ENCODE measurements at regions not wholly inside any gene's neighbourhood (a gene's known extent, or its start where the extent isn't known, plus 50 kb on each side); places are given as distances from the start of the nearest gene placed in this dataset.
A peak's percentile ranks its signal among the peaks of the same experiment; 100 is the strongest.

- no peak for DNase-seq
These were observed 417.1 kb downstream of the DMRTA1 start for GRCh38 chr9:22863736-22864135.

GRCh38 chr9:22893196-22893843 lies 446.7 kb downstream of the DMRTA1 start:
- H3K4me3 ChIP-seq: no peak overlapping the region
- H3K36me3 ChIP-seq: no peaks in the 10 kb centered on the region
- TF ChIP-seq POLR2AphosphoS5 (IDR thresholded peaks at IDR 0.05) (no peak), POLR2A (IDR thresholded peaks at IDR 0.05) (no peak), CTCF (IDR thresholded peaks at IDR 0.05) (no peak), EP300 (IDR thresholded peaks at IDR 0.05) (no peak)
- H3K4me1 ChIP-seq: no peaks in the 10 kb centered on the region
- H3K9me3 ChIP-seq: no peaks in the 10 kb centered on the region
- no peak for DNase-seq
- intact Hi-C loops (cut with DNase I; ENCODE audit: low total_unique reads): no loop called here
- H3K27me3 ChIP-seq: no peaks in the 10 kb centered on the region
- no peak overlapping the region for H3K27ac ChIP-seq
- 73 to 81% (median 76%) methylated on average over 4 of the region's 4 CpGs for WGBS, 5 donors

More at GRCh38 chr9:22863736-22864135, 417.1 kb downstream of the DMRTA1 start:
- intact Hi-C loops (cut with DNase I; ENCODE audit: low total_unique reads): no loop called here
- no peak for TF ChIP-seq POLR2A (IDR thresholded peaks at IDR 0.05)
- no peak for TF ChIP-seq POLR2AphosphoS5 (IDR thresholded peaks at IDR 0.05)
- TF ChIP-seq EP300 (IDR thresholded peaks at IDR 0.05): no peak
- TF ChIP-seq CTCF (IDR thresholded peaks at IDR 0.05): no peak
- Histone ChIP-seq H3K4me1 (no peaks in the 10 kb centered on the region), H3K27ac (no peak overlapping the region), H3K36me3 (no peaks in the 10 kb centered on the region), H3K27me3 (no peaks in the 10 kb centered on the region), H3K9me3 (peaks cover 0 to 52% (median 17%) of the 10 kb centered on the region in 4 donors), H3K4me3 (no peak overlapping the region)
- 67 to 88% (median 82%) methylated on average over 1 of the region's 1 CpG for WGBS, 5 donors

GRCh38 chr9:22898591-22898990 lies 452.0 kb downstream of the DMRTA1 start:
- whole genome bisulfite sequencing, 5 donors: 32 to 47% (median 37%) methylated on average over 4 of the region's 4 CpGs
- H3K9me3 ChIP-seq: no peaks in the 10 kb centered on the region
- no peak overlapping the region for H3K4me3 ChIP-seq

GRCh38 chr9:22911632-22912031 lies 465.0 kb downstream of the DMRTA1 start:
- H3K4me1 ChIP-seq: no peaks in the 10 kb centered on the region
- WGBS, 5 donors: 46 to 66% (median 56%) methylated on average over 1 of the region's 1 CpG
- no peak for TF ChIP-seq POLR2A (IDR thresholded peaks at IDR 0.05)
- no peak for TF ChIP-seq EP300 (IDR thresholded peaks at IDR 0.05)
- DNase-seq: no peak
- intact Hi-C loops (cut with DNase I; ENCODE audit: low total_unique reads): no loop called here
- H3K4me3 ChIP-seq: no peak overlapping the region
- H3K36me3 ChIP-seq: no peaks in the 10 kb centered on the region
- no peaks in the 10 kb centered on the region for H3K27me3 ChIP-seq
- no peaks in the 10 kb centered on the region for H3K9me3 ChIP-seq
- no peak overlapping the region for H3K27ac ChIP-seq

More at GRCh38 chr9:22898591-22898990, 452.0 kb downstream of the DMRTA1 start:
- Histone ChIP-seq H3K4me1 (no peaks in the 10 kb centered on the region), H3K27me3 (no peaks in the 10 kb centered on the region), H3K36me3 (no peaks in the 10 kb centered on the region), H3K27ac (no peak overlapping the region)
- DNase-seq: no peak
- no peak for TF ChIP-seq POLR2A (IDR thresholded peaks at IDR 0.05)
- no peak for TF ChIP-seq EP300 (IDR thresholded peaks at IDR 0.05)
- TF ChIP-seq CTCF (IDR thresholded peaks at IDR 0.05): no peak
- TF ChIP-seq POLR2AphosphoS5 (IDR thresholded peaks at IDR 0.05): no peak
- intact Hi-C loops (cut with DNase I; ENCODE audit: low total_unique reads): no loop called here

GRCh38 chr9:22913026-22913425 lies 466.4 kb downstream of the DMRTA1 start:
- no peaks in the 10 kb centered on the region for H3K27me3 ChIP-seq
- TF ChIP-seq POLR2A (IDR thresholded peaks at IDR 0.05) (no peak), CTCF (IDR thresholded peaks at IDR 0.05) (no peak)
- H3K27ac ChIP-seq: no peak overlapping the region
- intact Hi-C loops (cut with DNase I; ENCODE audit: low total_unique reads): no loop called here
- H3K4me1 ChIP-seq: no peaks in the 10 kb centered on the region
- no peaks in the 10 kb centered on the region for H3K36me3 ChIP-seq
- 35 to 47% (median 42%) methylated on average over 4 of the region's 4 CpGs for WGBS, 5 donors
- H3K9me3 ChIP-seq: no peaks in the 10 kb centered on the region
- peak in 1 of 2 donors; percentile 14 for DNase-seq
- H3K4me3 ChIP-seq: no peak overlapping the region
